NCI-H226 (cell line): ENCODE measurements at regions not wholly inside any gene's neighbourhood (a gene's known extent, or its start where the extent isn't known, plus 50 kb on each side); places are given as distances from the start of the nearest gene placed in this dataset.

ENCODE experiments used
- DNase-seq: peaks from one replicate; pipeline ENCODE4 v3.0.0-alpha.2; 2015

DNA sequence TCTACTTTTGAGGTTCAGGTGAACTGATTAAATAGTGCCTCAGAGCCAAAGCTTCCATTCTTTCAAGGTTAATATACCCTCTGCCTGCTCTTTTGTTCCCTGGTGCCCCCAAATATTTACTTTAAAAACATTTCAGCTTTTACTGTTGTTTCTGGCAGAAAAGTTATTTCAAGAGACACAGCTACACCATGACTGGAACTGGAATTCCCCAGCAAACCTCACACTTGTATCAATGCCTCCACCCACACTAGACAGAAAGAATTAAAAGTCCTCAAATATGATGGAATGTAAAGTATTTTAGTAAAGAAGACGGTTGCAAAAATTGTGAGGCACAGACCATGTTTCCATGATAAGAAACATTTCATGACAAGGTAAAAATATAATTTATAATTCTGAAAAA lies 720.2 kb upstream of the TYRP1 start:
- DNase-seq: no peak

DNA sequence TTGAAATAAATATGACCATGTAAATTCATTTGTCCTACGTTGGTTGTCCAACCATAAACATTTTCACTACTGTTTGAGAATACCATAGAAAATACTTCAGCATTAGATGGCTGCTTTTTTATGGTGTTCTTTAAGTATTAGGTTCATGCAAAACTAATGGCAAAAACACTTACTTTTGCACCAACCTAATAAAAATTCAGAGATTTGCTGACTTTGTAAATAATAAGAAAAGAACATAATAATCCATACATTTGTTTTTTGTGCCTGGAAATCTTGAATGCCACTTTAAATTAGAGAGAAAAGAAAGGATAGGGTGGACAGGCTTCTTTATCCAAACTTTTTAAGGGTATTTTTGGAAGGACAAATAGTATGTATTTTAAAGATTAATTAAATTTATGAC lies 719.7 kb upstream of the TYRP1 start:
- no peak for DNase-seq

DNA sequence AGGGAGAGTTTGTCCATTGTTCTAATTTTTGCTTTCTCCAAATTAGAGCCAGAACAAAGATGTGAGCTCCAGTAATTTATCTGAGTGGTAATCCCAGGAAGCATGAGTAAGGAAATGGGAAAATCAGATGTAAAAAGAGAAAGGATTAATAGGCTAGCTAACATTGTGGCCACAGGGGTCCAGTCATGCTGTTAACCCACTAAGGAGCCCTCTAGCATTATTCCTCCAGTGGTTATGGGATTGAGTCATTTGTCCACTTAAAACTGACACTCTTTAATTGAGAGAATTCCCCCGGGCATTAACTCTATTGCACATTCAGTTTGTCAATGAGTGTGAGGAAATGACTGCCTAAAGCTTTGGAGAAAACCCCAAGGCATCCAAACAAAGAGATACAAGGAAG lies 700.3 kb upstream of the TYRP1 start:
- DNase-seq: no peak

DNA sequence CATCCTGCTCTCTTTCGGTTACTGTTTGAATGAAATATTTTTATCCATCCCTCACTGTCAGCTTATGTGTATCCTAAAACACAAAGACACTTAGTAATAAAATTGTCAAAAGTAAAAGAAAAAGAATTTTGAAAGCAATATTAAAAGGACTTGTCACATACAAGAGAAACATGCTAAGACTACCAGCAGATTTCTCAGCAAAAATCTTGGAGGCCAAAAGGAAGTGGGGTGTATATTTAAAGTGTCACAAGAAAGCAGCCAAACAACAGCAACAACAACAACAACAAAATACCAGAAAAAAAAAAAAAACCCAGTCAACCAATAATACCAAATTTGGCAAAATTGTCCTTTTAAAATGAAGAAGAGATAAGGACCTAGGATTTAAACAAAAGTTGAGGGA lies 678.7 kb upstream of the TYRP1 start:
- no peak for DNase-seq

DNA sequence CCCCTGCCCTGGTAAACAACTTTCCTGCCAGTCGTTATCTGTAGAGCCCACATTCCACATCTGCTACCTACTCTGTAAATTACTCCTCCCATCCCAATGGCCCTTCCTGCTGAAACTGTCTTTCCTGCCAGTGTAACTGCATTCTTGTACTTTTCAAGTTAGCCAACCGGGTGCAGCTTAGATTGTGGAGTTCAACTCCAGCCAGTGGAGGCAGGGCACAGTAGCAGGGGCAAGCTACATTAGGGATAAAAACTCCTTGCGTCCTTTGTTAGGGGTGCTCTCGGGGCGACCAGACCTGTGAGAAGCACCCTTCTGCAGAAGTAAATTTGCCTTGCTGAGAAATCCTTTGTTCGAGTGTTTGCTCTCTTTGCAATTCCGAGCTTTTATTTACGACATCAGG lies 639.0 kb upstream of the TYRP1 start:
- DNase-seq: no peak

DNA sequence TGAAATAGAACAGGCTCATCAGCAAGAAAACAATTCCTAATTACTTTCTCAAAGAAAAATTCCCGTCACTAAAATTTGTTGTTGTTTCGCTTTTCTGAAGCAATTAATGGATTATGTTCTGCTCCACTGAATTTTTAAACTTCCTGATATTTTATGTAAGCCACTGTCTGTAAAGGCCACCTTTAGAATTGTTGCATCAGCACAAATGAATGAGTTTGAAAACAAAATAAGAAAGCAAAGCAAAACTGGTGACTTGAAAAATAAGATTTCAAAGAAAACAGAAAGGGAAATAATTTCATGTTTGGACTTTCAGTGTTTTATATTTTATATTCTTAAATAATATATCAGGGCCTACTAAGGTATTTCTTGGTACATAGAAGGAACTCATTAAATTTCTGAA lies 636.3 kb upstream of the TYRP1 start:
- DNase-seq: no peak

DNA sequence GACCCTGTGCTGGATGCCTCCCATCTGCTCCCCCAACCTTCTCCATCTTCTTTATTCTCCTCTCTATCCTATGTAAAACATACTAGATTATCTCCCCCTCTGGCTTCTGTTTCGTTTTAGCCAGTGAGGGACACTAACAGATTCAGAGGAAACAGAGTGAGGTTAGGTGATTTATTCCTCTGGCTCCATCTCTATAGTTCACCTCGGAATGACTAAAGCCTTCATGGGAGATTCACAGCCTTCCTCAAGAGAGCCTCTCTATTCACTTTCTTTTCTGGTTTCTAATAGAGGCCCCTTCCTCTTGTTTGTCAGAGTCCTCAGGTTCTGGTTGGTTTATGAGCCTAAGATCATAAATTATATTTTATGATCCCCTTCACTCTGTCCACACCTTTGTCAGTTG lies 633.1 kb upstream of the TYRP1 start:
- DNase-seq: no peak

GRCh38 chr9:12060811-12061210 lies 632.4 kb upstream of the TYRP1 start:
- DNase-seq: no peak

- no peak for DNase-seq
Observed at GRCh38 chr9:12065050-12065449, 628.1 kb upstream of the TYRP1 start.

- DNase-seq: no peak
Observed at GRCh38 chr9:12065686-12066085, 627.5 kb upstream of the TYRP1 start.

GRCh38 chr9:12066455-12067035 lies 626.6 kb upstream of the TYRP1 start:
- no peak for DNase-seq

DNA sequence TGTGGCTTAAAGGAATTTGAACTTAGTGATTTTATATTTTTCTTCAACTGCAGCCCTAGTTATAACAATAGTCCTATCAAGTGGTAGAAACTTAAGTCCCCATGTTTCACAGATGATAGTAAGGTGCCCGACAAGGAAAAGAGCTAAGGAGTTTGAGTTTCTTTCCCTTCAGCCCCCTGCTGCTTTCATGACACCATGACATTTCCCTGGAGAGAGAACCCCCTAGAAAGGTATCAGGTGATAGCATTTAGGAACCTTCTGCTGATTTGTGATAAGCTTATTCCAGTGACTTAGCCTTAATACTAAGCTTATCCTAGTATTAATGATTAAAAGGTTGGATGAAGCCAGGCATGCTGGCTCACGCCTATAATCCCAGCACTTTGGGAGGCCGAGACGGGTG lies 623.8 kb upstream of the TYRP1 start:
- no peak for DNase-seq

DNA sequence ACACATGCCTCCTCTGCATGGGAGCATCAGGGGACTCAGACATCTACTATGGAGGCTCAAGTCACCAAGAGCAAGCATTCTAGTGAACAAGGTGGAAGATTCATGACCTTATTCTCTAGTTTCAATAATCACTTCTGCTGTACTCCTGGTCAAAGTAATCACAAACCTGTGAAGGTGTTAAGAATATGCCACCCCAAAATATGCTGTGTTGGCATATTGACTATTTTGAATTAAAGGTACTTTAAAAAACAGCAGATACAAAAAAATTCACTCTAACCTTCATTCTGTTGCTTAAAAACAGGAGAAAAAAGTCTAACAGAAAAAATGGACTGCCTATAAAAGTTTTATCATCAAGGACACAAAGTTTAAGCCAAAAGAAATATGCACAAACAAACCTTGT lies 607.8 kb upstream of the TYRP1 start:
- no peak for DNase-seq

GRCh38 chr9:12091865-12092527 lies 601.2 kb upstream of the TYRP1 start:
- no peak for DNase-seq

DNA sequence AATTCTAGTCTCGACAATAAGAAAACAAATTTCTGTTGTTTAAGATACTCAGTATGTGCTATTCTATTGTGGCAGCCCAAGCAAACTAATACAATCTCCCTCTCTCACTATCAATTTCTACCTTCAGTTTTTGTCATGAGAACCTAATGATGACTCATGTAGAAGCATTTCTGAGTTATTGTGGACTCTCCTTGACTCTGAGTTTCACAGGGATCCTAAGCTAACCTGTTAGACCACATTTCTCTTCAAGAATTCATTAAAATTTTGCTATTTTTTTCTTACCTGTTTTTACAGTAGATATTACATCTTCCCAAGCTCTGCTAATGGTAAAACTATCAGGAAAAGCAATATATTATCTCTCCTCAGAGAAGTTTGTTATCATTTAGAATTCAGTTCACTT lies 599.1 kb upstream of the TYRP1 start:
- DNase-seq: no peak

DNA sequence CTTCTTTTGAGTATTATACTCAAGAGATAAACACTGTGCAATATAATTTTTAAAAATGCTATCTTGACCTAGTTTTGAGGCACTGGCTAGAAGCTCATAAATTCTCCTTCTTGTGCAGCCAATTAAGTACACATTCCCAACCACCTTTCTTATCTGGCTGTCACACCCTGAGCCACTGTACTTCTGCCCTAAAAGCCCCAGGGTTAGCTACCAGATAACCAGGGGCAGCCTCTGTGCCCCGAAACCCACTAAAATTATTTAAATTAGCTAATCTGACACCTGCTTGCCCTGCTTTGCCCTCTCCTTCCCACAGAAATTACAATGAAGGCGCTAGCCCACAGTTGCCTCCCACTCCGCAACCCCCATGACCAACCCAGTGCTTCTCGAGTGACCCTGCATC lies 597.3 kb upstream of the TYRP1 start:
- DNase-seq: no peak

DNA sequence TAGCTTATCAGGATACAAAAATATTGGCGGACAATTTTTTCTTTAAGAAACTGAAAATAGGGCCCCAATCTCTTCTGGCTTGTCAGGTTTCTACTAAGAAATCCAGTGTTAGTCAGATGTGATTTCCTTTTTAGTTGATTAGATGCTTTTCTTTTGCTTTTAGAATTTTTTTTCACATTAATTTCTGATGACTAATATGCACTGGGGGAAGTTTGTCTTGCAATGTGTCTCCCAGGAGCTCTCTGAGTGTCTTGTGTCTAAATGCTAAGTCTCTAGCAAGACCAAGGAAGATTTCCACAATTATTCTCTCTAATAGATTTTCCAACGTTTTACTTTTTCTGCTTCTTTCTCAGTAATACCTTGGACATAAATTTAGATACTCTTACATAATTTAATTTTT lies 559.8 kb upstream of the TYRP1 start:
- no peak for DNase-seq

- DNase-seq: no peak
Observed at GRCh38 chr9:12141422-12141821, 551.8 kb upstream of the TYRP1 start.

DNA sequence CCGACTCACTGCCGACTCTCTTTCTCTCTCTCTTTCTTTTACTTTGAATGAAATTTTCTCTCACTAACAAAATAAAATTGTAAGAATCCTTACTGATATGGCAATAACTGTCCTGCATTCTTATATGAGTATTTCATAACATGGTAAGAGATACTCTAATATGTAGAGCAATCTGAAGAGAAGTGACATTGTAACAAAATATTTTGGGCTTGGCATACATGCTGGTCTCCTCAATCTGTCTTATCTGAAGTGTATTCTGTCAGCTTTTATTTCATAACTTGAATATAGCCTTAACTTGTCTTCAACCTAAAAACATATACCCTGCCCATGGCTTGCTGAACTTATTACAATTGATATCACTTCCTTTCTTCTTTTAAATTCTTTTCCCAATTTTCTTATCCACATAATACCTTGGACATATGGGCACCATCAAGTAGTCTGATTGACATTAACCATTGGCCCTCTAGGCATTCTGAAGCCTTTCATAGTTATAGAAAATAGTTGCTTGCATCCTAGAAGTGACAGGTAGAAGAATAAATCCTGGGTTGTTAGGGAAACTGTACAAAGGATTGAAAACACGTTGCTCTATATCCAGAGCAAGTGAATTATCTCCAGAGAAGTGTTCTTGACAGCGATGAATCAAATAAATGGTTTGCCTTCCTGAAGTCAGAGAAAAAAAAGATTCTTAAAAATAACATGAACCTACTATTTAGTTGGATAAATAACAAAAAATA lies 537.6 kb upstream of the TYRP1 start:
- no peak for DNase-seq

DNA sequence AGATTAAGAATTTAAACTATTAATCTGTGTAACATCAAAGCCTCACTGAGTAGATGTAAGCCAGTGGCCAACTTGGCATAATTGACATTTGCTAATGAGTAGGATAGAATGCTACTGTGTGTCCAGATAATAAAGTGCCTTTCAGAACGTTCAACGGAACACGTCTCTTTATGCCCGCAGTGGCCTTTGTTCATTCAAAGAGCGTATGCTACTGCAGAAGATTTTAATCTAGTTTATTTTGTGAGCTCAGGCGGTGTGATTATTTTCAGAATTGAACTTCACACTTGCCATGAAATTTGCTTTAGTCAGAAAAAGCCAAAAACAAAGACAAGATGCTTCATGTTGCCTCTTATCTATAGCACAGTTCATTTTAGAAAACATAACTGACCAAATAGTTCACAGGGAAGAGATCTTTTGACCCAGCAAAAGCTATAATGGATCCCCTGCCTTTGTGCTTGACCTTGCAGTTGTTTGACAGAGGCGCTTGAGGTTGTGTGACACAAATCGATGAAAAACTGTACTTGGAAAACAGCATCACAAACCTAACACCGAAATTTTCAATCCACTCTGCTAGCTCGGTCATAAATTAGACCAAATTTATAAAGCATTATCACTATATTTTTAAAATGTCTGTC lies 530.9 kb upstream of the TYRP1 start:
- DNase-seq: no peak

- no peak for DNase-seq
Observed at GRCh38 chr9:12163723-12164458, 529.3 kb upstream of the TYRP1 start.

DNA sequence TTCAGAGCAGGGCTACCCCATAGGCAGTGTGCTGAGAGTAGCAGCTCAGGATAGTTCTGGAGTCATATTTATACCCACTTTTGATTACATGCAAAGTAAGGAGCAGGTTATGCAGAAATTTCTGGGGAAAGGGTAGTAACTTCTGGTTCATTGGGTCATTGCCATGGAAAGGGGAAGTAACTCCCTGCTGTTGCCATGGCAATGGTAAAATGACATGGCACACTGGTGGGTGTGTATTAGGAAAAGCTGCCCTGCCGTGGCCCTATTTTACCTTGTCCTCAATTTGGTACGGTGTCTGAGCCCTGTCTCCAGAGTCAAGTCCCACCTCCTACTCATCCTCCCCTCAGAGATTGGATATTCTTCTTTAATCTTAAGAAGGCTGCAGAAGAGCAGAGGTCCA lies 526.7 kb upstream of the TYRP1 start:
- DNase-seq: no peak

DNA sequence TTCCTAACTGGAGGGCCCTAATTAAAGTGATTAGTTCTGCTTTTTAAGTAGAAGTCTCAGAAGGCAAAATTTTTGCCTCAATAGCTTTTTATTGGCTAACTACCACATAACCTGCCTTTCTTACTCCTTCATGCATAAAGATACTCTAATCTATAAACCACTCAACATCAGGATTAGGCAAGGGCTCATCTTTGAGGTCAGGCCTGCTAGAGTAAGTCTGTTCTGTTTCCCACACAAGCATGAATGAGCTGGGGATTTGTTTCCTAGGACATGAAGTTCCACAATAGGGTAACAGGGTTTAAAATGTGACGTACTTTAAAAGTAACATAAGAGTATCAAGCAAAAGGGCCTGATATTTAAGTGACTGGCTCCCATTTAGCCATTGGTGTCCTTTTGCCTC lies 522.7 kb upstream of the TYRP1 start:
- DNase-seq: no peak
